Fibroblast of skin of left biceps (primary cell): ENCODE measurements at regions not wholly inside any gene's neighbourhood (a gene's known extent, or its start where the extent isn't known, plus 50 kb on each side); places are given as distances from the start of the nearest gene placed in this dataset.
A peak's percentile ranks its signal among the peaks of the same experiment; 100 is the strongest.
"Not testable (repeated sequence)": the region's sequence is repeated elsewhere in the genome, so short reads cannot be mapped to it uniquely, and the experiment has no call there.

Source experiments
- DNase-seq, 2 experiments: peaks; one replicate each; pipeline ENCODE4 v3.0.0-alpha.2; 2013; ENCODE audit warnings: low read depth in 2 of 2

GRCh38 chr18:8499810-8500675 is 109.2 kb upstream of the RAB12 start:
- DNase-seq, result no peak

DNA sequence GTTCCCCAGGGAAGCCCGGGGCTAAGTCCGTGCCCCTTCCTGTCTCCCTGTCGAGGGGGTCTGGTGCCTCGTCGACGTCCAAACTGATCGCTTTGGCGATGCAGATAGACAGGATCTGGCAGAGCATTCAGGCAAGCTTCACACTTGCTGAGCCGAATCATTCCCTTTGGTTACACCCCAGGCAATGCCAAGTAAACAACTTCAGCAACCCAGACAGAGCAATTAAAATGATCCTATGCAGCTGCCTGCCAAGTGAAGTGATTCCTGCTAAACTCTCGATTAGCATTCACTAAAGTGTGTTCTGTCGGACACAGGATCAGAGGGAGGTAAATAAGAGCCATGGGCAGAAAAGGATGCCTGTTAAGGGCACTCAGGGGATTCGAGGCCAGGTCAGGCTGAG is 108.2 kb upstream of the RAB12 start:
- no peak for DNase-seq

DNA sequence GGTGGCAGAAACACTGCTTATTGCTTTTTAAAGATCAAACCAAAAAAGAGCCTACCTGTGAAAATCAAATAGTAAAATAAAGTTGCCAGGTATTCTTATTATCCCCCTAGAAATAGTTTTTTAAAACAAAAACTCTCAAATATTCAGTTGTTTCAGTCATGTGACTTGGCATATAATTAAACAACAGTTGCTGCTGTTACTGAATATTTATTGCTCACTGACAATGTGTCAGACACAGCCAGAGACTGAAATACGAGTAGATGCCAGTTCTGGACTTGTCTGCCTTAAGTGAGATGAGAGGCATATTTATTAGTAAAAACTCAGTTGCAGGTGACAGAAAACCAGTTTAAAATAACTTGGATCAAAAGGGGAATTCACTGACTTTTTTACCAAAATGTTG is 106.0 kb upstream of the RAB12 start:
- DNase-seq, result no peak

- DNase-seq, result no peak
These were observed 104.8 kb upstream of the RAB12 start for GRCh38 chr18:8504424-8504823.

DNA sequence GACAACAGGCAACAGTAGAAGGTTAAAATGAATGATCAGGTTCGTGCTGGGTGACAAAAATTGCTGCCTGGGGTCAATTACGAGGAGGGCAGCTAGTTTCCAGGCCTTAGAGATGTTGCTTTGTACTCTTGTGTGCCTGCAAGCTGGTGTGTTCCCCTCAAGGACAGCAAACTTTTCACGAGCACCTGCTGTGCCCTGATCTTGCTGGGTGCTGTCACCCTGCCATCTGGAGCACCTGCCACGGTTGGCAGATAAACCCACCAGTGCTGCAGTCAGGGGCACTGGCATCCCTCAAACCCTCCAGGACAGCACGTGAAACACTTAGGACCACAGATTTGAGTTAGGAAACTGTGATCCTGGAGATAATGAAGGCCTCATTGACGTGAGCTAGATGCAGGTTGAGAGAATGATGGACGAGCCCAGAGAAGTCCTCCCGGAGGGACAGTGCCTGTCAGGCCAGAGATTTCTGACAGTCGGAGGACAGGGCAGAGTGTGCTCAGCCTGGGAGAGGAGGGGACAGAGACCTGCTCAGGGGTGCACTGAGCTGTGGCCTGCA is 104.3 kb upstream of the RAB12 start:
- no peak for DNase-seq

GRCh38 chr18:8506251-8507049 is 102.8 kb upstream of the RAB12 start:
- DNase-seq, result no peak

DNA sequence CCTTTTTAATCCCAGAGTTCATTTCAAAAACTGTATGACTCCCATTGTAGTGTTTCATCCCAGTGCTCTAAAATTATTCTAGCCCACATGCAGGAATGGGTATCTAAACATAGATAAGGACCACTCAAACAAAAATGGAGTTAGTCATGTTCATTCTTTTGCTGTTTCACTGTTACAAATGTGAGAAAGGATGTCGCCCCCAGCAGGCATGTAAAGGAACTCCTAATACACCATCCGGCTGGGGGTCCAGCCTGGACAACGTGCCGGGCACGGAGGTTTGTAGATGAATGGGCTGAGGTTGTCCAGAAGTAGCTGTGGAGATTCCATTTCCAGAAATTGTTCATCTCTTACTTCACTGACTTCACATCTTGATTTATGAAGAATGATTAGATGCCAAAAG is 101.9 kb upstream of the RAB12 start:
- peak; percentile 5 to 23 for DNase-seq

DNA sequence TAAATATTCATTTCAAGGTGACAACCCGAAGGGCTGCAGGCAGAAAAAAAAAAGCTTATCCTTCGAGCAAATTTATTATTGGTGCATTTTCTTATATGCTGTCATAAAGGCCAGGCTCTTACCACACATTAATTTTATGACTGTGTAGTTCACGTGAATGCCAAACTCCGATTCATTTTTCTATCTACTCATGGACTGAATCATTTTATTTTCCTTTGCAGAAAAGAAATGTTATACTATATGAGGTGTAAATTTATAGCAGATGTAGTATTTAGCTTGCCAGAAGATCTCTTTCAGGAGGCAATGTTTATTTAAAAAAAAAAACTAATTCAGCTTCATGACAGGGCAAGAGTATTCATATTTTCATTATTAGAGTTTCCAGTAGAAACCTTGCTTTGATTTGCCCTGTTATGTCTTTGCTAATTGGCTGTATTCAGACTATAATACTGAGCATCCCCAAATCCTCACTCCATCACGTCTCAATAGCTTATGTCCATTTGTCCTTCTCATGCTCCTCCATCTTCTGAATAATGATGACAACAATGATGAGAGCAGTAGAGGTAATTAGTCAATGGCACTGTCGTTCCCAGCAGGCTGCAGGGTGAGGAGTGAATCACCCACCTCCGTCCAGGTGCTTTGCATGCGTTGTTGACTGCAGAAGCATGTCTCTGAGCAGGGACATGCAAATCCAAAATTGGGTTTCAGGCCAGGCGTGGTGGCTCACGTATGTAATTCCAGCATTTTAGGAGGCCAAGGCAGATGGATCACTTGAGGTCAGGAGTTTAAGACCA is 101.1 kb upstream of the RAB12 start:
- DNase-seq, result peak; percentile 58 to 59

DNA sequence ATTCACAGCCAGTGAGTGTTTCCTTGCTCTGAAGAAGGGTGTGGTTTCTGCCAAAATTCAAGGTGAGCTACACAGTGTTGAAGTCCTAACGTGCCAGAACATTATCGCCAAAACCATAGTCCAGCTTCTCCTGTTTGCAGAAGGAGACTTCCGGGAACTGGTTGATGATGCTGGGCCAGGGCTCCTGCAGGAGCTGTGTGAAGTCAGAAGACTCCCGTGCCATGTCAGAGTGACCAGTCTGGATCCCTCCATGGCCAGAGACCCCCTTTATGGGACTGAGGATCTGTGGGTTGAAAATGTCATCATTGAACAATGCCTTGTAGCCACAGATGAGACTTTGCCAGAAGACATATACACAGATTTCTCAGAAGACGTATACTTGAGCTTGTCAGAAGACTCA is 96.0 kb upstream of the RAB12 start:
- DNase-seq, result no peak

GRCh38 chr18:8514409-8514808 is 94.8 kb upstream of the RAB12 start:
- DNase-seq, result no peak

DNA sequence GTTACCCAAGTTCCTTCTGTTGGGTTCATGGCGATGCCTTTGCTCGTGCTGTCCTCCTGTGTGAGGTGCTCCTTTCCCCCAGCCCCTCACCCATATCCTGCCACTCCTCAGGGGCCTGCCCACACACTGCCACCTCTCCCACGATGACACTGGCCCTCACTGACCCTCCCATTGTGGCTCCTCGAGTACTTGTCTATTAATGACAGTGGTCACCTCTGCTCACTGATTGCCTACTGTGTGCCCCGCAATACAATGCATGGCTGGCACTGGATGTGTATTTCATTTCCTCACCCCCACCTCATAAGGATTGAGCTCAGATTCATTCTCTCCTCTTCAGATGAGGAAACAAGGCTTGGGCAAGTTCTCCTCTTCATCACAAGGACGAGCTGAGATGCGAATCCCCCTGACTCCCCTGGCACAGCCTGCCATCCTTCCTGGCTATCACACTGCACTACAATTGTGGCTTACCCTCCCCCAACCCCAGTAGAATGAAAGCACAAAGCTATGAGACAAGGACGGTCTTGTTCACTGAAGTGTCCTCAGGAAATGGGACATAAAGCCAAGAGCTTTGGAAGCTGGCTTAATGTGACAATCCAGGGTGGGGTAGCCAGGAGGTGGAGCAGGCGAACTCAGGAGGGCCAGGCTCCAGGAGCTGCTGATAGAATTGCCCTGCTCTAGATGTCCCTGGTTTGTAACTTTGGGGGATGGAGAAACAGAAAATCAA is 93.9 kb upstream of the RAB12 start:
- no peak for DNase-seq

GRCh38 chr18:8516371-8517250 is 92.6 kb upstream of the RAB12 start:
- no peak for DNase-seq

DNA sequence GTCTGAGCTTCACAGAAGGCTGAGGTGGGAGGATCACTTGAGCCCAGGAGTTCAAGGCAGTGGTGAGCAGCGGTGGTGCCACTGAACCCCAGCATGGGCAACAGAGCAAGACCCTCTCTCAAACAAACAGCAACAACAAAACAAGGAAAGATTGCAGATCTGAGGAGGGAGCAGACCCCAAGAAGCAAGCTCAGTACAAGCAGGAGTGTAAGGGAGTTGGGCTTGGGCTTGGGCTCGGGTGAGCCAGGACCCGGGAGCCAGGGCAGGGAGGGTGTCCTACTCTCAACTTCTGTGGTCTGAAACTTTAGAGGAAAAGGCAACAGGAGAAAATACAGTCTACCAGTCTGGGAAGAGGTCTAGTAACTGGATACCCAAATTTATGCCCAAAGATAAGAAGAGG is 92.0 kb upstream of the RAB12 start:
- DNase-seq, result no peak

DNA sequence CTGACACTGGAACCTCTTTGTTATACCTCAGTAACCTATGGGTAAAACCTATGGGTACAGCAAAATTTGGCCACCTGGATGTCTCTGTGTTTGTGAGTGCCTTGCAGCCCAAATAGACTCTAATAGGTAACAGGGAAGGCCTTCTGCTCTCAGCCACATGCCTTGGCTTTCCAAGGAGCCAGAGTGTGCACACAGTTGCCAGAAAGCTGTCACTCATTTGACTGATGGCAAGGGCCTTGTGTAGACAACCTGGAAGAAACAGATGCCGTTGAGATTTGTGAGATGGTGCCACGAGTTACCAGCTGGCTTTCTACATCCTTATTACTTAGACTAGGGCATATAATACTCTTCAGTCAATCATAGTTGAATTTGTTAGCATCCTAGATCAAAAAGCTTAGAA is 90.1 kb upstream of the RAB12 start:
- DNase-seq, result no peak

- DNase-seq, result no peak
These were observed 89.0 kb upstream of the RAB12 start for GRCh38 chr18:8520266-8520665.

DNA sequence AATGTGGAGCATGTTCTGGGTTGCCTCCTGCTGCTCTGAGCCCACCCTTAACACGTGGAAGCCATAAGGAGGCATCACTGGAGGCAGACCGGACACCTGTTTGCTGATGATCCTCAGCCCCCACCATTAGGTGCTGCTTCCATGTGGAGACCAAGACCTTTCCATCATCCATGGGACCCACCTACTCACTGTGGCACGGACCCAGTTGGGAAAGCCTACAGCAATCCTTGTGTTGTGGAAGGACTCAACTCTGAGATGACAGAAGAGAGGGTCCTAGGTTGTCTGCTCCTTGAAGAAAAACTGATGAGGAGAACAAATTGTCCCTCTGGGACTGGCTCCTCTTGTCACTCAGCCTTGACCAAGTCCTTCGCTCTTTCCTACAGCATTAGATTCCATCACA is 86.5 kb upstream of the RAB12 start:
- DNase-seq, result no peak

DNA sequence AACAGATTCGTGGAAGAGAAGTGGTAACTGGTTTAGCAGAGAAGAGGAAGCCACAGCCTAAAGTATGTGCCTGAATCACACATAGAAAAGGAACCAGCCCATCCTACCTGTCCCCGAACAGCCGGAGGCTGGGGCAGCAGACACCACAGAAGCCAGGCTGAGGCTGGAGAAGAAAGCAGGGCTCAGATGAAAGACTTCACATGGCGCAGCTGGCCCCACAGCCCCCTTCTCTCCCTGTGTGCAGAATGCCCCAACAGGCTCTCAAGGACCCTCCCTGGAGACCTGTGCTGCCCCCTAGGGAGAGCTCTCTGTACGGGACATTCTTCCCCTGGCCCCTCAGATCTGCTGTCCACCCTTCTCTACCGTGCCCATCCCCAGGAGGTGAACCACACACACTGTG is 83.5 kb upstream of the RAB12 start:
- DNase-seq, result no peak

DNA sequence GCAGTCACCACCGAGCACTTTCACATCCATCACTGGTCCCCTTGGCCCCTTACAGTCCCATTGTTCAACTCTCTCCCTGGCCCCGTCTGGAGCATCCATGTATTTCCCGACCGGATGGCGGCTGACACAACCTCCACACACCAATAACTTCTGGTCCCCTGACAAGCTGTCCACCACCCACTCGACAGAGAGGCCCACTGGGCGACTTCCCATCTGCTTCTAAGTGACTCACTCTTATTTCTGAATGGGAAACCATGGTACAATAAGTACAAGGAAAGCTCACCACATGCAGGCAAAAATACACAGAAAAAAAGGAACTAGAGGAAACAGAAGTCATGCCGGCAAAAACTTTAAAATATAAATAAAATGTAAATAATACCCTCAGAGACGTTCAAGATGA is 82.9 kb upstream of the RAB12 start:
- no peak for DNase-seq

GRCh38 chr18:8529609-8530008 is 79.6 kb upstream of the RAB12 start:
- no peak for DNase-seq

GRCh38 chr18:8531084-8531483 is 78.2 kb upstream of the RAB12 start:
- not testable (repeated sequence) for DNase-seq
